ENCODE measurements at regions not wholly inside any gene's neighbourhood (a gene's known extent, or its start where the extent isn't known, plus 50 kb on each side); places are given as distances from the start of the nearest gene placed in this dataset.
"Not testable (repeated sequence)": the region's sequence is repeated elsewhere in the genome, so short reads cannot be mapped to it uniquely, and the experiment has no call there.

GRCh38 chr6:127406722-127407121, 52.5 kb downstream of the KIAA0408 start:
- ATAC-seq: not testable (repeated sequence)

DNA sequence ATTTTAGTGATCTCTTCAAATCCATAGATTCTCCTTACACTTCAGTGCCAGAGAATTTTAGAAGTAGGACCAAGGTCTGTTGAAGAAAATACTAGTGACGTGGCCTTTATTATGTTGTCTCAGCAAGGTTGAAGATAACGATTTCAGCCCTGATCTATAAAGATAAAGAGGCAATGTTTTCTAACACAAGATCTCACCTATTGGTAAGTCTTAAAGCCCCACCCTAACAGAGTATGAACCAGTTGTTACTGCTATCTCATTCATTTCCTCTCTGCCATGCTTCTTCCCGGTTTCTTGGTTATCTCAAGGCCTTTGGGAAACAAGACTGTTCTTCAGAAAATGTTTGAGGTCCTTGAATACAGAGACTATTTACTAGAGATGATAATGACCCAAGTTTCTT, 53.1 kb downstream of the KIAA0408 start:
- no peak for ATAC-seq

DNA sequence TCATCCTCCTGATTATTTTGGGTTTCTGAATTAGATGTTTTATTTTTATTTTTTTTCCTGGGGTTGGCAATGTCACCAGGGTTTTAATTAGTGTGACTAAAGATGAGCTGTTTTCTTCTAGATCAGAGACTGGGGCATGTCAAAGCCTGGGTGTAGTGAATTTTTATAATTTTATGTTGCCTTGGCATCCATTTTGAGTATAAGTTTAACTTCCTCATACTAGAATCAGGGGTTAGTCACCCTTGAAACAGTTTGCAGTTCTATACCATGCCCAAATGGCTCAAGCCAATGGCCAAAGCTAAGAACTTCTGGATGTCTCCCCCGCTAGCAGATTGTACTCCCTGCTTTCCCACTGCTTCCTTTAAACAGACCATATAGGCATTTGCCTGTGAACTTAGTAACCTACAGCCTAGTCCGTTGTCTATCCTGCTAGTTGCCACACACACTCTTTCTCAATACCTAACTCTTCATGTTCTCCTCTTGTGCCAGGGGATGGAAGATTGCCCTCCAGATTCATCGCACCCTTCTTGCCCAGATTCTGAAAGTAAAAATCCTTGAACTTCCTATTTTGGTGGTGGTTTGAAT, 54.5 kb downstream of the KIAA0408 start:
- ATAC-seq: no peak

GRCh38 chr6:127404133-127404532, 55.1 kb downstream of the KIAA0408 start:
- ATAC-seq: peak; percentile 44 to 58

DNA sequence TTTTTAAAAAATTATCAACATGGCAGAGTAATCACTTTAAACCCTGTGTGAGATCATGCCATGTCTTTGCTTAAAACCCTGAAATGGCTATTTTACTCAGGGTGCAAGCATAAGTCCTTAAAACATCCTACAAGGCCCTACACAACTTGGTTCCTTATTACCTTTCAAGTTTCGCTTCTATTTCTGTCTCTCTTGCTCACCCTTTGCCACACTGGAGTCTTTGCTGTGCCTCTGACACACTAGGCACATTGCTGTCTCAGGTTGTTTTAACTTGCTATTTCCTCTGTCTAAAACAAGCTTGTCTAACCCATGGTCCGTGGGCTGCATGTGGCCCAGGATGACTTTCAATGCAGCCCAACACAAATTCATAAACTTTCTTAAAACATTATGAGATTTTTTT, 55.6 kb downstream of the KIAA0408 start:
- peak; percentile 51 for ATAC-seq

GRCh38 chr6:127402890-127403617, 56.1 kb downstream of the KIAA0408 start:
- ATAC-seq: no peak

DNA sequence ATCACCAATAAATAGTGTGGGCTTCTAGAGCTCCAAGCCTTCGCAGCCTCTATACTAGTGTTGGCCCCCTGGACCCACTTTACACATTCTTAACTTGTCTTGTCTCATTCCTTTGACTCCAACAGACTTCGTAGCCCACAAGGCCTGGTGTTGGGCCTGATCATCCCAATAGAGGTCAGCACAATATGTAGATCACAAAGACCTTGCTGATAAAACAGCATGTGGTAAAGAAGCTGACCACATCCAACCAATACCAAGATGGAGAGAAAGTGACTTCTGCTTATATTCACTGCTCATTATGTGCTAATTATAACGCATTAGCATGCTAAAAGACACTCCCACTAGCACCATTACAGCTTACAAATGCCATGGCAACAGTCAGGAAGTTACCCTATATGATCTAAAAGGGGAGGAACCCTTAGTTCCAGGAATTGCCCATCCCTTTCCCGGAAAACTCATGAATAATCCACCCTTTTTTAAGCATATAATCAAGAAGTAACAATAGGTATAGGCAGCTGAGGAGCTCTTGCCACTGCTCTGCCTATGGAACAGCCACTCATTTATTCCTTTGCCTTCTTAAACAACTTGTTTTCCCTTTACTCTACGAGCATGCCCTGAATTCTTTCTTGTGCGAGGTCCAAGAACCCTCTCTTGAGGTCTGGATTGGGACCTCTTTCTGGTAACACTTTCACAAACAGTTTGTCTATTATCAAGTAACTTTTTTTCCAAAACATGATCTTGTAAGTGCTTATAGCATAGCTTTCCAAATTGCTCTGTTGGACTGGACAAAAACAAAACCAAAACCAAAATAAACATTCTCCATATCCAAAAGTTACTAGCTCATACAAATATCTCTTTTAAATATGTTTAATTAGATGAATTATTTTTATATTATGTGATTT, 54.6 kb upstream of the ECHDC1 start:
- ATAC-seq: no peak

DNA sequence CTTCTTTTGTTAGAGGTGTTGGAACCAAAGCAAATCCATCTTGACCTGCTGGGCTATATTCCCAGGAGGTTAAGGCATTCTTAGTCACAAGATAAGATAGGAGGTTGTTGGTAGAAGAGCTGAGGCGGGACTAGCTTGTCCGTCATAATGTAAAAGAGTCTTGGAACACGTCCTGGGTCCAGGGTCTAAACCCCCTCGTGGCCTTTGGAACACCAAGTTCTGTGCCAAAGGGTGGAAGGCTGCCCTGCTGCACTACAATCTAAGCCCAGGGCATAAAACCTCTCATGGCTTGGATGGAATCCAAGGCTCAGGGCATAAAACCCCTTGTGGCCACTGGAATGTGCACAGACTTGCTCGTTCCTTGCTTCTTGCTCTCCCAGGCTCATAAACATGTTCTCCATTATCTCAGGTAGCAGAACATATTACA, 53.8 kb upstream of the ECHDC1 start:
- ATAC-seq: not testable (repeated sequence)

All from activated CD4-positive, CD25-positive, alpha-beta regulatory T cell treated with anti-CD3 and anti-CD28 coated beads, Interleukin-2, amount 50 U/mL, for 24 hours (primary cell).